SK-N-SH treated with all-trans-retinoic acid at 6 μM for 48 hours (cell line): ENCODE measurements at regions not wholly inside any gene's neighbourhood (a gene's known extent, or its start where the extent isn't known, plus 50 kb on each side); places are given as distances from the start of the nearest gene placed in this dataset.

Source experiments
- ATAC-seq: fragments of 200-7000 bp; cut with Tn5 transposase; 3 replicates; pipeline ENCODE4 v1.9.1; 2020; ENCODE audit warnings: mild to moderate bottlenecking, moderate library complexity
- ARNTL ChIP-seq: fragments of 450-650 bp; formaldehyde crosslinking; IDR thresholded peaks from 2 replicates; pipeline ENCODE4 v1.5.0; 2020; ENCODE audit warnings: low read depth, mild to moderate bottlenecking, moderate library complexity, borderline replicate concordance
- BACH2 ChIP-seq: fragments of 250-450 bp; sonication (Bioruptor Pico); IDR thresholded peaks from 2 replicates; pipeline ENCODE4 v1.9.0; 2021; ENCODE audit warnings: mild to moderate bottlenecking, borderline replicate concordance
- CSDC2 ChIP-seq: fragments of 250-450 bp; sonication (Bioruptor Pico); IDR thresholded peaks from 2 replicates; pipeline ENCODE4 v1.5.0; 2020; ENCODE audit warnings: mild to moderate bottlenecking, moderate library complexity
- ESRRG ChIP-seq: fragments of 250-450 bp; sonication (Bioruptor Pico); IDR thresholded peaks from 2 replicates; pipeline ENCODE4 v1.6.1; 2021; ENCODE audit warnings: mild to moderate bottlenecking
- GLIS3 ChIP-seq: fragments of 250-450 bp; sonication (Bioruptor Pico); IDR thresholded peaks from 2 replicates; pipeline ENCODE4 v1.5.0; 2020; ENCODE audit warnings: mild to moderate bottlenecking, moderate library complexity
- ISL1 ChIP-seq: fragments of 250-450 bp; sonication (Bioruptor Pico); IDR thresholded peaks from 2 replicates; pipeline ENCODE4 v2.1.2; 2022; ENCODE audit warnings: mild to moderate bottlenecking, moderate library complexity
- OSR1 ChIP-seq: fragments of 250-450 bp; sonication (Bioruptor Pico); IDR thresholded peaks from 2 replicates; pipeline ENCODE4 v1.8.0; 2022; ENCODE audit warnings: moderate library complexity, mild to moderate bottlenecking, inconsistent platforms
- PPARA ChIP-seq: fragments of 250-450 bp; sonication (Bioruptor Pico); IDR thresholded peaks from 2 replicates; pipeline ENCODE4 v1.5.0; 2020; ENCODE audit warnings: mild to moderate bottlenecking, borderline replicate concordance
- RARB ChIP-seq: fragments of 250-450 bp; sonication (Bioruptor Pico); IDR thresholded peaks from 2 replicates; pipeline ENCODE4 v1.8.0; 2021; ENCODE audit warnings: mild to moderate bottlenecking, moderate library complexity
- SNAI2 ChIP-seq: fragments of 250-450 bp; sonication (Bioruptor Pico); IDR thresholded peaks from 2 replicates; pipeline ENCODE4 v1.5.0; 2020; ENCODE audit warnings: mild to moderate bottlenecking, moderate library complexity
- TCF4 ChIP-seq: fragments of 250-450 bp; sonication (Bioruptor Pico); IDR thresholded peaks from 2 replicates; pipeline ENCODE4 v1.8.0; 2021; ENCODE audit warnings: mild to moderate bottlenecking, moderate library complexity, borderline replicate concordance
- TOX ChIP-seq: fragments of 250-450 bp; sonication (Bioruptor Pico); IDR thresholded peaks from 2 replicates; pipeline ENCODE4 v1.8.0; 2021; ENCODE audit warnings: mild to moderate bottlenecking, moderate library complexity, borderline replicate concordance
- ZC3H10 ChIP-seq: fragments of 250-450 bp; sonication (Bioruptor Pico); IDR thresholded peaks from 2 replicates; pipeline ENCODE4 v1.5.1; 2021; ENCODE audit warnings: mild to moderate bottlenecking, moderate library complexity
- ZFP3 ChIP-seq: fragments of 250-450 bp; sonication (Bioruptor Pico); IDR thresholded peaks from 2 replicates; pipeline ENCODE4 v1.5.0; 2020; ENCODE audit warnings: mild to moderate bottlenecking, moderate library complexity
- ZFP30 ChIP-seq: fragments of 450-650 bp; formaldehyde crosslinking; IDR thresholded peaks from 2 replicates; pipeline ENCODE4 v1.5.0; 2022; ENCODE audit warnings: mild to moderate bottlenecking, moderate library complexity
- ZNF70 ChIP-seq: fragments of 450-650 bp; formaldehyde crosslinking; IDR thresholded peaks from 2 replicates; pipeline ENCODE4 v1.5.0; 2020; ENCODE audit warnings: mild to moderate bottlenecking, moderate library complexity
- ZNF8 ChIP-seq: fragments of 450-650 bp; formaldehyde crosslinking; IDR thresholded peaks from 2 replicates; pipeline ENCODE4 v1.5.0; 2020; ENCODE audit warnings: mild to moderate bottlenecking, moderate library complexity
- TF ChIP-seq, protein P1 (sequence below): fragments of 250-450 bp; sonication (Bioruptor Pico); IDR thresholded peaks from 2 replicates; pipeline ENCODE4 v1.5.1; 2020; ENCODE audit warnings: low read depth, mild to moderate bottlenecking, moderate library complexity
- TF ChIP-seq, protein P2 (sequence below): fragments of 250-450 bp; sonication (Bioruptor Pico); IDR thresholded peaks from 2 replicates; pipeline ENCODE4 v1.5.0; 2020; ENCODE audit warnings: mild to moderate bottlenecking, moderate library complexity
- TF ChIP-seq, protein P3 (sequence below): fragments of 250-450 bp; sonication (Bioruptor Pico); IDR thresholded peaks from 2 replicates; pipeline ENCODE4 v1.8.0; 2020; ENCODE audit warnings: mild to moderate bottlenecking, moderate library complexity, borderline replicate concordance
- TF ChIP-seq, protein P4 (sequence below): fragments of 250-450 bp; sonication (Bioruptor Pico); IDR thresholded peaks from 2 replicates; pipeline ENCODE4 v1.8.0; 2021; ENCODE audit warnings: low read depth, mild to moderate bottlenecking, moderate library complexity, borderline replicate concordance

DNA sequence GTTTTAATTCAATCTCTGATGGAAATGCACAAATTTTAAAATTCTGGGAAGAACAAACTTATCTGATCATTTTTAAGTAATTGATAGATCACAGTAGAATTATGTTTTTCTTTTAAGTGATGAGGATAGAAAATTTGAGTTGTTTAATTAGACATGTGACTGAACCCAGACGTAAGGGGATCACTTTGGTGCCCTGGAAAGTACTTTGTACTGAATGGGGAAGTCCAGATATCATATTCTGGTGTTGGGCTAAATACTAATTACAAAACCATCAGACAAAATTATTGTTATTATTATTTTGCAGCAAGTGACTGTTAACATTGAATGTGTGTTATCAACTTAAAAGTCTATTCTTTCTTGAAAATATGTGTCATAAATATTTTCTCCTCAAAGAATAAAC is 994.6 kb downstream of the TSN start (continued):
- TF ChIP-seq BACH2, result no peak
- TF ChIP-seq ZC3H10 (CRISPR knock-in tag), result no peak
- no peak for TF ChIP-seq GLIS3 (CRISPR knock-in tag)

DNA sequence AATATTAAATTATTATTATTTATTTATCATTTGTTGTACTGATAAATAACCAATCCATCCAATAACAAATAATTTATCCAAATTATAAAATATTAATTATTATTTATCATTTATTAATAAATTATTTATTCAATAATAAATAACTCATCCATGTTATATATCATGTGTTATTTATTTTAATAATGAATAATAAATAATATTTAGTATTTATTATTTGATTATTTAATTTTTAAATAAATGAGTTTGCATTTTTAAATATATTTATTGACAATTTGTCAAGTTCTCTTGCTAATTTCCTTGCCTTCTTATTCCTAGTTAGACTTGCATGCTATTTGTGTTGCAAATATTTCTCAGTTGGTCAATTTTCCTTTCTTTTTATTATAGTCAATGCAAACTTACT is 995.4 kb downstream of the TSN start:
- no peak for ATAC-seq
- TF ChIP-seq, protein P1, sequence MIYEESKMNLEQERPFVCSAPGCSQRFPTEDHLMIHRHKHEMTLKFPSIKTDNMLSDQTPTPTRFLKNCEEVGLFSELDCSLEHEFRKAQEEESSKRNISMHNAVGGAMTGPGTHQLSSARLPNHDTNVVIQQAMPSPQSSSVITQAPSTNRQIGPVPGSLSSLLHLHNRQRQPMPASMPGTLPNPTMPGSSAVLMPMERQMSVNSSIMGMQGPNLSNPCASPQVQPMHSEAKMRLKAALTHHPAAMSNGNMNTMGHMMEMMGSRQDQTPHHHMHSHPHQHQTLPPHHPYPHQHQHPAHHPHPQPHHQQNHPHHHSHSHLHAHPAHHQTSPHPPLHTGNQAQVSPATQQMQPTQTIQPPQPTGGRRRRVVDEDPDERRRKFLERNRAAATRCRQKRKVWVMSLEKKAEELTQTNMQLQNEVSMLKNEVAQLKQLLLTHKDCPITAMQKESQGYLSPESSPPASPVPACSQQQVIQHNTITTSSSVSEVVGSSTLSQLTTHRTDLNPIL (CRISPR knock-in tag), result no peak
- TF ChIP-seq ZFP3 (CRISPR knock-in tag) (no peak), ARNTL (CRISPR knock-in tag) (no peak), PPARA (CRISPR knock-in tag) (no peak), ZNF70 (no peak), OSR1 (CRISPR knock-in tag) (no peak), GLIS3 (CRISPR knock-in tag) (no peak), TCF4 (CRISPR knock-in tag) (no peak), ZNF8 (CRISPR knock-in tag) (no peak), TOX (CRISPR knock-in tag) (no peak), SNAI2 (no peak), CSDC2 (CRISPR knock-in tag) (no peak), ZFP30 (CRISPR knock-in tag) (no peak), ZC3H10 (CRISPR knock-in tag) (no peak)
- TF ChIP-seq, protein P2, sequence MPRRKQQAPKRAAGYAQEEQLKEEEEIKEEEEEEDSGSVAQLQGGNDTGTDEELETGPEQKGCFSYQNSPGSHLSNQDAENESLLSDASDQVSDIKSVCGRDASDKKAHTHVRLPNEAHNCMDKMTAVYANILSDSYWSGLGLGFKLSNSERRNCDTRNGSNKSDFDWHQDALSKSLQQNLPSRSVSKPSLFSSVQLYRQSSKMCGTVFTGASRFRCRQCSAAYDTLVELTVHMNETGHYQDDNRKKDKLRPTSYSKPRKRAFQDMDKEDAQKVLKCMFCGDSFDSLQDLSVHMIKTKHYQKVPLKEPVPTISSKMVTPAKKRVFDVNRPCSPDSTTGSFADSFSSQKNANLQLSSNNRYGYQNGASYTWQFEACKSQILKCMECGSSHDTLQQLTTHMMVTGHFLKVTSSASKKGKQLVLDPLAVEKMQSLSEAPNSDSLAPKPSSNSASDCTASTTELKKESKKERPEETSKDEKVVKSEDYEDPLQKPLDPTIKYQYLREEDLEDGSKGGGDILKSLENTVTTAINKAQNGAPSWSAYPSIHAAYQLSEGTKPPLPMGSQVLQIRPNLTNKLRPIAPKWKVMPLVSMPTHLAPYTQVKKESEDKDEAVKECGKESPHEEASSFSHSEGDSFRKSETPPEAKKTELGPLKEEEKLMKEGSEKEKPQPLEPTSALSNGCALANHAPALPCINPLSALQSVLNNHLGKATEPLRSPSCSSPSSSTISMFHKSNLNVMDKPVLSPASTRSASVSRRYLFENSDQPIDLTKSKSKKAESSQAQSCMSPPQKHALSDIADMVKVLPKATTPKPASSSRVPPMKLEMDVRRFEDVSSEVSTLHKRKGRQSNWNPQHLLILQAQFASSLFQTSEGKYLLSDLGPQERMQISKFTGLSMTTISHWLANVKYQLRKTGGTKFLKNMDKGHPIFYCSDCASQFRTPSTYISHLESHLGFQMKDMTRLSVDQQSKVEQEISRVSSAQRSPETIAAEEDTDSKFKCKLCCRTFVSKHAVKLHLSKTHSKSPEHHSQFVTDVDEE, result no peak
- TF ChIP-seq, protein P3, sequence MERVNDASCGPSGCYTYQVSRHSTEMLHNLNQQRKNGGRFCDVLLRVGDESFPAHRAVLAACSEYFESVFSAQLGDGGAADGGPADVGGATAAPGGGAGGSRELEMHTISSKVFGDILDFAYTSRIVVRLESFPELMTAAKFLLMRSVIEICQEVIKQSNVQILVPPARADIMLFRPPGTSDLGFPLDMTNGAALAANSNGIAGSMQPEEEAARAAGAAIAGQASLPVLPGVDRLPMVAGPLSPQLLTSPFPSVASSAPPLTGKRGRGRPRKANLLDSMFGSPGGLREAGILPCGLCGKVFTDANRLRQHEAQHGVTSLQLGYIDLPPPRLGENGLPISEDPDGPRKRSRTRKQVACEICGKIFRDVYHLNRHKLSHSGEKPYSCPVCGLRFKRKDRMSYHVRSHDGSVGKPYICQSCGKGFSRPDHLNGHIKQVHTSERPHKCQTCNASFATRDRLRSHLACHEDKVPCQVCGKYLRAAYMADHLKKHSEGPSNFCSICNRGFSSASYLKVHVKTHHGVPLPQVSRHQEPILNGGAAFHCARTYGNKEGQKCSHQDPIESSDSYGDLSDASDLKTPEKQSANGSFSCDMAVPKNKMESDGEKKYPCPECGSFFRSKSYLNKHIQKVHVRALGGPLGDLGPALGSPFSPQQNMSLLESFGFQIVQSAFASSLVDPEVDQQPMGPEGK (CRISPR knock-in tag), result no peak
- TF ChIP-seq, protein P4, sequence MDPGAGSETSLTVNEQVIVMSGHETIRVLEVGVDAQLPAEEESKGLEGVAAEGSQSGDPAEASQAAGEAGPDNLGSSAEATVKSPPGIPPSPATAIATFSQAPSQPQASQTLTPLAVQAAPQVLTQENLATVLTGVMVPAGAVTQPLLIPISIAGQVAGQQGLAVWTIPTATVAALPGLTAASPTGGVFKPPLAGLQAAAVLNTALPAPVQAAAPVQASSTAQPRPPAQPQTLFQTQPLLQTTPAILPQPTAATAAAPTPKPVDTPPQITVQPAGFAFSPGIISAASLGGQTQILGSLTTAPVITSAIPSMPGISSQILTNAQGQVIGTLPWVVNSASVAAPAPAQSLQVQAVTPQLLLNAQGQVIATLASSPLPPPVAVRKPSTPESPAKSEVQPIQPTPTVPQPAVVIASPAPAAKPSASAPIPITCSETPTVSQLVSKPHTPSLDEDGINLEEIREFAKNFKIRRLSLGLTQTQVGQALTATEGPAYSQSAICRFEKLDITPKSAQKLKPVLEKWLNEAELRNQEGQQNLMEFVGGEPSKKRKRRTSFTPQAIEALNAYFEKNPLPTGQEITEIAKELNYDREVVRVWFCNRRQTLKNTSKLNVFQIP, result no peak

DNA sequence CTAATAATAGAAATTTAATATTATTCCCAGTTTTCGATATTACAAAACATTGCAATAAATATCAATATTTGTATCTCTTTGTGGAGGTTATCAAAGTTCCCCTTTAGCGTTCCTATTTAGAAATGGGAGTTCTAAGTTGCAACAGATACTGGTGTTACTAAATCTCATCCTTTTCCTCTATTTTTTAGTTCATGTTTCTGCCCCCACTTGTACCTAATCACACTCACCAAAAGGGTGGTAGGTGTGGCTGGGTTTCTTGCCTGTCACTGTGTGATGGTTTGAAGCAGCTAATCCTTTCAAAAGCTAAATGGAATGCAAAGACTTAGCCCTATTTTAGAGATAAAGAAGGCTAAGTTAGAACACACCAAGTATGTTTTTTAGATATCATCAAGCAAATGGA is 997.9 kb downstream of the TSN start:
- TF ChIP-seq CSDC2 (CRISPR knock-in tag) (no peak), TOX (CRISPR knock-in tag) (no peak), ISL1 (CRISPR knock-in tag) (0 out of 2 replicates have a peak, but pooled peaks have one; percentile 9), GLIS3 (CRISPR knock-in tag) (no peak)
- TF ChIP-seq, protein P3 (CRISPR knock-in tag), result no peak
- TF ChIP-seq, all 23 proteins: peak for 1
- no peak for ATAC-seq

DNA sequence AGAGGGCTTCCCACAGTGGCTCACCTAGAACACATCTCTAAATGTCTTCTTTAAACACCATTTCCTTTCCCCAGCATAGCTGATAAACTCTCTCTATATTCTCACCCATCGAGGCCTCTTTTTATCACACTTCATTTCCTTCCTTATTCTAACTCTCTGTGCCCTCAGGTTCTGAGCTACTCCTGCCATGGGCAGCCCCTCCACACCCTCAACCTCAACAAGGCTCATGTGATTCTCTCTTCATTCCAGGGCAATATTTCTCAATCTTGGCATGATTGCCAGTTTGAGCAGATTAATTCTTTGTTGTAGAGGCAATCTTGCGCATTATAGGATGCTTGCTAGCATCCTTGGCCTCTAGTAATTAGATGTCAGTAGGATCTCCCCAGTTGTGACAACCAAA is 999.1 kb downstream of the TSN start:
- ATAC-seq, result no peak
- no peak for TF ChIP-seq ESRRG (CRISPR knock-in tag)
- TF ChIP-seq, protein P1 (CRISPR knock-in tag), result no peak
- TF ChIP-seq ISL1 (CRISPR knock-in tag), result no peak
- no peak for TF ChIP-seq RARB (CRISPR knock-in tag)
- TF ChIP-seq OSR1 (CRISPR knock-in tag), result no peak
